Gastroesophageal sphincter (tissue), 3 donors: ENCODE measurements at regions not wholly inside any gene's neighbourhood (a gene's known extent, or its start where the extent isn't known, plus 50 kb on each side); places are given as distances from the start of the nearest gene placed in this dataset.

Experiments
- CTCF ChIP-seq, 4 experiments: fragments of 200-600 bp in 2 of 4; fragments of 450-650 bp in 2 of 4; sonication (generic) in 1 of 4; IDR thresholded peaks; one replicate each; pipeline ENCODE4 v1.5.1; 2017 to 2019; ENCODE audit warnings: antibody characterized with exemption in 4 of 4, mild to moderate bottlenecking in 2 of 4, moderate library complexity in 2 of 4
- EP300 ChIP-seq: sonication (generic); formaldehyde crosslinking; IDR thresholded peaks from one replicate; pipeline ENCODE4 v1.6.1; 2017; ENCODE audit warnings: antibody characterized with exemption, mild to moderate bottlenecking
- POLR2A ChIP-seq, 2 donors: fragments of 450-650 bp; IDR thresholded peaks; one replicate each; pipeline ENCODE4 v1.6.1; 2017; ENCODE audit warnings: antibody characterized with exemption in 2 of 2, mild to moderate bottlenecking in 2 of 2, moderate library complexity in 1 of 2
- POLR2AphosphoS5 ChIP-seq: sonication (generic); formaldehyde crosslinking; IDR thresholded peaks from one replicate; pipeline ENCODE4 v1.6.1; 2017; ENCODE audit warnings: antibody characterized with exemption

DNA sequence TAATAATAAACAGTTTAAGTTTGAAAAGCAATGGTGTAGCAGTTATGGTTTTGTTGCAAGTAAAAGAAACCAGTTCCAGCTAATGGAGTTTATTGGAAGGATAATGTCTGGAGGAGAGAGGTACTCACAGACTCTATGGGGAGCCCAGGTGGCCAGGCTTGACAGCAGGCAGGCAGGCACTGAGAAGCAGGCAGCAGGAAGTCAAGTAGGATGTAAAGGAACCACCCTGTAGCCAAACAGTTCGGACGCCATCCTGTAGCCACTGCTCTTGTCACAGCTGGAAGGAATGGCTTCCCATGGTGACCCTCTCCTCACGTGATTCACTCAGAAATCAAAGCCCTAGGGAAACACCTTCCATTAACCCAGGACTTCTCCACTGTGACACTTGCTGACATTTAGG, 96.7 kb upstream of the MC3R start:
- TF ChIP-seq POLR2A (IDR thresholded peaks at IDR 0.05) (no peak), CTCF (IDR thresholded peaks at IDR 0.05) (no peak), POLR2AphosphoS5 (no peak), EP300 (no peak)
